ENCODE measurements at regions not wholly inside any gene's neighbourhood (a gene's known extent, or its start where the extent isn't known, plus 50 kb on each side); places are given as distances from the start of the nearest gene placed in this dataset.

GRCh38 chr6:15870333-15871043 is 207.7 kb upstream of the DTNBP1 start:
- BruUV-seq (replicated peaks): no TSS peak
- H3K4me1 Mint-ChIP-seq (ENCODE audit: low read depth, unreplicated experiment): no peaks in the 10 kb centered on the region
- intact Hi-C loops (cut with micrococcal nuclease; ENCODE audit: unreplicated experiment): no loop called here
- CTCF ChIA-PET: interaction anchor here (0.6 kb wide), 1 partner anchor 256 kb away, joined by 3 read pairs; no protein-coding TSS in a partner anchor
- DNase-seq: no peak
- POLR2A ChIA-PET: no interaction called here
- H3K27me3 Mint-ChIP-seq (ENCODE audit: insufficient read depth, unreplicated experiment): peaks cover 15% of the 10 kb centered on the region
- no peak for TF ChIP-seq CTCF (IDR thresholded peaks at IDR 0.05; ENCODE audit: insufficient read depth in 1 of 2, low read depth in 1 of 2, low read length in 1 of 2, severe bottlenecking in 1 of 2, unreplicated experiment in 1 of 2)
- no peaks in the 10 kb centered on the region for H3K4me1 ChIP-seq
- H3K9me3 Mint-ChIP-seq (ENCODE audit: unreplicated experiment): no peaks in the 10 kb centered on the region
- H3K36me3 Mint-ChIP-seq (ENCODE audit: insufficient read depth, unreplicated experiment): no peaks in the 10 kb centered on the region
- no peaks in the 10 kb centered on the region for H3K36me3 ChIP-seq (ENCODE audit: control insufficient read depth, insufficient read depth, low read length)
- no peak overlapping the region for H3K4me3 ChIP-seq (ENCODE audit: low read depth, low read length)
- H3K9me3 ChIP-seq: no peaks in the 10 kb centered on the region
- H3K27me3 ChIP-seq (replicated peaks; ENCODE audit: control insufficient read depth, insufficient read depth, low read length): no peaks in the 10 kb centered on the region
- H3K4me3 Mint-ChIP-seq (ENCODE audit: unreplicated experiment): no peak overlapping the region
- no peak overlapping the region for H3K27ac Mint-ChIP-seq (ENCODE audit: unreplicated experiment)

- Histone ChIP-seq H3K27me3 (replicated peaks; ENCODE audit: control insufficient read depth, insufficient read depth, low read length) (no peaks in the 10 kb centered on the region), H3K4me3 (ENCODE audit: low read depth, low read length) (no peak overlapping the region), H3K36me3 (ENCODE audit: control insufficient read depth, insufficient read depth, low read length) (no peaks in the 10 kb centered on the region), H3K4me1 (no peaks in the 10 kb centered on the region), H3K9me3 (no peaks in the 10 kb centered on the region)
- no peak for DNase-seq
- Mint-ChIP-seq H3K4me1 (ENCODE audit: low read depth, unreplicated experiment) (no peaks in the 10 kb centered on the region), H3K27ac (ENCODE audit: unreplicated experiment) (no peak overlapping the region), H3K36me3 (ENCODE audit: insufficient read depth, unreplicated experiment) (no peaks in the 10 kb centered on the region), H3K9me3 (ENCODE audit: unreplicated experiment) (no peaks in the 10 kb centered on the region), H3K27me3 (ENCODE audit: insufficient read depth, unreplicated experiment) (peaks cover 9% of the 10 kb centered on the region), H3K4me3 (ENCODE audit: unreplicated experiment) (no peak overlapping the region)
- intact Hi-C loops (cut with micrococcal nuclease; ENCODE audit: unreplicated experiment): no loop called here
- no TSS peak for BruUV-seq (replicated peaks)
- POLR2A ChIA-PET: no interaction called here
- TF ChIP-seq CTCF (IDR thresholded peaks at IDR 0.05; ENCODE audit: insufficient read depth in 1 of 2, low read depth in 1 of 2, low read length in 1 of 2, severe bottlenecking in 1 of 2, unreplicated experiment in 1 of 2): no peak
- CTCF ChIA-PET: no interaction called here
Measured at GRCh38 chr6:15864708-15865062, 201.9 kb upstream of the DTNBP1 start.

GRCh38 chr6:15864038-15864707 is 201.3 kb upstream of the DTNBP1 start:
- Histone ChIP-seq H3K9me3 (no peaks in the 10 kb centered on the region), H3K27me3 (replicated peaks; ENCODE audit: control insufficient read depth, insufficient read depth, low read length) (no peaks in the 10 kb centered on the region), H3K36me3 (ENCODE audit: control insufficient read depth, insufficient read depth, low read length) (no peaks in the 10 kb centered on the region), H3K4me3 (ENCODE audit: low read depth, low read length) (no peak overlapping the region), H3K4me1 (no peaks in the 10 kb centered on the region)
- H3K4me3 Mint-ChIP-seq (ENCODE audit: unreplicated experiment): no peak overlapping the region
- H3K27ac Mint-ChIP-seq (ENCODE audit: unreplicated experiment): no peak overlapping the region
- H3K4me1 Mint-ChIP-seq (ENCODE audit: low read depth, unreplicated experiment): no peaks in the 10 kb centered on the region
- DNase-seq: no peak
- CTCF ChIA-PET: no interaction called here
- intact Hi-C loops (cut with micrococcal nuclease; ENCODE audit: unreplicated experiment): no loop called here
- BruUV-seq (replicated peaks): no TSS peak
- POLR2A ChIA-PET: no interaction called here
- H3K36me3 Mint-ChIP-seq (ENCODE audit: insufficient read depth, unreplicated experiment): no peaks in the 10 kb centered on the region
- H3K27me3 Mint-ChIP-seq (ENCODE audit: insufficient read depth, unreplicated experiment): peaks cover 9% of the 10 kb centered on the region
- TF ChIP-seq CTCF (IDR thresholded peaks at IDR 0.05; ENCODE audit: insufficient read depth in 1 of 2, low read depth in 1 of 2, low read length in 1 of 2, severe bottlenecking in 1 of 2, unreplicated experiment in 1 of 2): no peak
- H3K9me3 Mint-ChIP-seq (ENCODE audit: unreplicated experiment): no peaks in the 10 kb centered on the region
